ENCODE measurements at regions not wholly inside any gene's neighbourhood (a gene's known extent, or its start where the extent isn't known, plus 50 kb on each side); places are given as distances from the start of the nearest gene placed in this dataset.
A peak's percentile ranks its signal among the peaks of the same experiment; 100 is the strongest.

DNA sequence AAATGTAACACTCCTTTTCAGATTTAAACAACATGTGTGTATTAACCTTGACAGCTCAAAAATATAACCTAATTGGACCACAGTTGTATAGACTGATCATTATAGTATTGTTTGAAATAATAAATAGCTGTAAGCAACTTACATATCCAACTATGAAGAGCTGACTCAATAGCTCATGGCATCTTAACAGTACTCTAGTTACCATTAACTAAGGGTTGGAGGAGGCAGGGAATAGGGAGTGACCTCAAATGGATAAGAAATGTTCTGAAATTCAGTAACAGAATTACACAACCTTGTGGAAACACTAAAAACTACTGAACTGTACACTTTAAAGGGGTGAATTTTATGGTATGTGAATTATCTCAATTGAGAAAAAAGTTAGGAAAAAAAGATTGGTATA is 136.5 kb upstream of the CPEB2 start:
- H3K4me1 ChIP-seq (ENCODE audit: insufficient read depth, insufficient read length) = no peaks in the 10 kb centered on the region
- DNase-seq (ENCODE audit: low read depth, low spot score) = no peak
- H3K27me3 ChIP-seq (ENCODE audit: insufficient read depth, insufficient read length) = no peaks in the 10 kb centered on the region
- H3K36me3 ChIP-seq (ENCODE audit: insufficient read depth, insufficient read length, low read length) = no peaks in the 10 kb centered on the region
- no peak overlapping the region for H3K4me3 ChIP-seq (ENCODE audit: insufficient read length, low read depth)
- TF ChIP-seq ZNF274 (IDR thresholded peaks at IDR 0.05; ENCODE audit: low read depth, low read length) (no peak), YY1 (IDR thresholded peaks at IDR 0.05; ENCODE audit: insufficient read depth, insufficient read length) (no peak), SUZ12 (IDR thresholded peaks at IDR 0.05; ENCODE audit: extremely low read depth, insufficient read depth, insufficient read length) (no peak)
- no peaks in the 10 kb centered on the region for H3K9me3 ChIP-seq (ENCODE audit: insufficient read depth, low read length)
- no peak overlapping the region for H3K9ac ChIP-seq (ENCODE audit: insufficient read length, low read depth)

DNA sequence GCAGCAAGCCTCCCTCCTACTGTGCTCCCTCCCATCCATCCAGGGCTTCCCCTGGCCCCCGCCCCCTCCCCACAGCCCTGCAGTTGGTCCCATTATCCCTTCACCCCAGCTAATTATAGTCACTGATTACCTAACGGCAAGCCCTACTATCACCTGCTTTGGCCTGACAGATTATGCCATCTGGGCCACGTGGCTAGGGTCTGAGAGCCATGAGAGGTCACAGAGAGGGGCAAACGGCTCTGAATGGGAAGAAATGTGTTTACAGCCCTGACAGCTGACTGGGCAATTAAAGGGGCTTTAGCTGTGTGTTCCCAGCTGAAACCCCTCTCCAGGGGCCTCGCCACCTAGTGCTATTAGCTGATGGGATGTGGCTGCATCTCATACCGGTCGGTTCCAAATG is 134.4 kb upstream of the CPEB2 start:
- no peak overlapping the region for H3K9ac ChIP-seq (ENCODE audit: insufficient read length, low read depth)
- TF ChIP-seq SUZ12 (IDR thresholded peaks at IDR 0.05; ENCODE audit: extremely low read depth, insufficient read depth, insufficient read length) (no peak), YY1 (IDR thresholded peaks at IDR 0.05; ENCODE audit: insufficient read depth, insufficient read length) (no peak), ZNF274 (IDR thresholded peaks at IDR 0.05; ENCODE audit: low read depth, low read length) (no peak)
- H3K4me3 ChIP-seq (ENCODE audit: insufficient read length, low read depth) = no peak overlapping the region
- H3K36me3 ChIP-seq (ENCODE audit: insufficient read depth, insufficient read length, low read length) = no peaks in the 10 kb centered on the region
- no peak for DNase-seq (ENCODE audit: low read depth, low spot score)
- H3K9me3 ChIP-seq (ENCODE audit: insufficient read depth, low read length) = no peaks in the 10 kb centered on the region
- no peaks in the 10 kb centered on the region for H3K4me1 ChIP-seq (ENCODE audit: insufficient read depth, insufficient read length)
- no peaks in the 10 kb centered on the region for H3K27me3 ChIP-seq (ENCODE audit: insufficient read depth, insufficient read length)

DNA sequence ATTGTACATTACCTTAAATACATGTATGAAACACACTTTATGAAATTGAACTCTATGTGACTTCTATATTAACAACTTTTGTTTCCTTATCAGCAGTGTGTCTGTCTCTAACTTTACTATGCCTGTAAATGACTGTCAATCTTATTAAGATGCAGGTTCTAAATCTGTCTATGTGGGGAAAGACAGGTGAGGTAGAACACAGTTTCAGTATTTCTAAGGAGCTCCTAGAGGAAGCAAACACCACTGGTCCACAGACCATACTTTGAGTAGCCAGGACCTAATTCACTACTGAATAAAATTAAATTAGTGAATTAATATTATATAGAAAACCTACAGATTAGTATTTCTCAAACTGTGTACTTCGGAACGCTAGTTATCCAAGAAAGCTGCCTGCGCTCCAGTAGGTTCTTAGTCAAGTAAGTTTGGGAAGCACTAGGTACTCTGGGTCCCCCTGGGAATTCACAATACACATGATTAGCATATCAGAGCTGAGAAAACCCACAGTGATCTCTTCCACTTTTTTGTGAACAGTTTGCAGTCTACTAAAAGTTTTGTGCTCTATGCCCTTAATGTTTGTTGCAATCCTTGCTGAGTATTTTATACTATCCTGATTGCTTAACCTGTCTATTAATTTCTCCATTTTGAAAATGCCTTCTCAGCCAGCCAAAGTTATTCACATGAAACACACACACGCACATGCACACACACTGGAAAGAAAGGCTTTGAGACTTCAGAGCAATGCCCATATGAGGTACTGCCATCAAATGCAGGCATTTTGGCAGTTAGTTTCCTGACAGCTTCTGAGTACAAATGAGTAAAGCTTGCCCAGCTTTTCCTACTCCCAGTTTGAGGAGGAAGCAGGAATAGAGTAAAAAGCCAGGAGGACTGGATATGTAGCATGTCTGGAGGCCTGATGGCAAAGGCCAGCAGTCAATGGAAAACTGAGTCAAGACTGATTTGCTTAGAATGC is 133.6 kb upstream of the CPEB2 start:
- DNase-seq (ENCODE audit: low read depth, low spot score) = no peak
- Histone ChIP-seq H3K4me1 (ENCODE audit: insufficient read depth, insufficient read length) (no peaks in the 10 kb centered on the region), H3K4me3 (ENCODE audit: insufficient read length, low read depth) (no peak overlapping the region), H3K27me3 (ENCODE audit: insufficient read depth, insufficient read length) (no peaks in the 10 kb centered on the region), H3K9me3 (ENCODE audit: insufficient read depth, low read length) (no peaks in the 10 kb centered on the region), H3K9ac (ENCODE audit: insufficient read length, low read depth) (no peak overlapping the region), H3K36me3 (ENCODE audit: insufficient read depth, insufficient read length, low read length) (no peaks in the 10 kb centered on the region)
- TF ChIP-seq ZNF274 (IDR thresholded peaks at IDR 0.05; ENCODE audit: low read depth, low read length) (no peak), YY1 (IDR thresholded peaks at IDR 0.05; ENCODE audit: insufficient read depth, insufficient read length) (no peak), SUZ12 (IDR thresholded peaks at IDR 0.05; ENCODE audit: extremely low read depth, insufficient read depth, insufficient read length) (no peak)

DNA sequence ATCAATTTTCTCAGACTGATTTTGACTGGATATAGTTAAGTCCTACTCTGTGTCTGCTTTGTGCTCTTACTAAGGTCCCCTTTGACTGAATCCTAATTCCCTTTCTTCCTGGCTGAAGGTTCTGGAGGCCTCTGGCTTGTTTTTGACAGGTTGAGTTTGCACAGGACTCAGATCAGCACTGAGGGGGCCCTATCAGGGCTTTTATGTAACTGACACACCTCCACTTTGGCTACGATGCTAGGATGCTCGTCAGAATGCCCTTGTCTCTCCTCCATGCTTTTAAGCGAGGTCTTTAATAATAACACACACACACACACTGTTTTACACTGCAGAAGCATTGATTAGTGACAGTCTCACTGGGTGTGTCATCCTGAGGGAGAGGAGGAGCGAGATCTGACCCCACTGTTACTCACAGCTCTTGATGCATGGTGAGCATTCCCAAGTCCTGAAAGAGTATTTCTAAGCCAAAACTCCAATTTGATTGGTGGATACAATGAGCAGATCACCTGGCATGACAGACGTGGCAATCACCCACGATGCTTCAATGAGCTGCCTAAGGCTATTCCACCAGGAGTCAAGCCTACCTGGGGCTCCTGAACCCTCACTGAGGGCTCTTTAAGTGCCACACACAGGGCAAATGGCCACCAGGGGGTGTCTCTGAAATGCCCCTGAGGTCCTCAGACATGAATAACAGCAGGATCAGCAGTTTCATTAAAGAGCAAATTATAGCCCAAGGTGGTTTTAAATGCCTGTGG is 130.4 kb upstream of the CPEB2 start:
- H3K9ac ChIP-seq (ENCODE audit: insufficient read length, low read depth) = no peak overlapping the region
- no peaks in the 10 kb centered on the region for H3K9me3 ChIP-seq (ENCODE audit: insufficient read depth, low read length)
- no peak overlapping the region for H3K4me3 ChIP-seq (ENCODE audit: insufficient read length, low read depth)
- no peaks in the 10 kb centered on the region for H3K36me3 ChIP-seq (ENCODE audit: insufficient read depth, insufficient read length, low read length)
- TF ChIP-seq SUZ12 (IDR thresholded peaks at IDR 0.05; ENCODE audit: extremely low read depth, insufficient read depth, insufficient read length) (no peak), YY1 (IDR thresholded peaks at IDR 0.05; ENCODE audit: insufficient read depth, insufficient read length) (no peak), ZNF274 (IDR thresholded peaks at IDR 0.05; ENCODE audit: low read depth, low read length) (no peak)
- H3K4me1 ChIP-seq (ENCODE audit: insufficient read depth, insufficient read length) = no peaks in the 10 kb centered on the region
- peak; percentile 6 for DNase-seq (ENCODE audit: low read depth, low spot score)
- H3K27me3 ChIP-seq (ENCODE audit: insufficient read depth, insufficient read length) = no peaks in the 10 kb centered on the region

DNA sequence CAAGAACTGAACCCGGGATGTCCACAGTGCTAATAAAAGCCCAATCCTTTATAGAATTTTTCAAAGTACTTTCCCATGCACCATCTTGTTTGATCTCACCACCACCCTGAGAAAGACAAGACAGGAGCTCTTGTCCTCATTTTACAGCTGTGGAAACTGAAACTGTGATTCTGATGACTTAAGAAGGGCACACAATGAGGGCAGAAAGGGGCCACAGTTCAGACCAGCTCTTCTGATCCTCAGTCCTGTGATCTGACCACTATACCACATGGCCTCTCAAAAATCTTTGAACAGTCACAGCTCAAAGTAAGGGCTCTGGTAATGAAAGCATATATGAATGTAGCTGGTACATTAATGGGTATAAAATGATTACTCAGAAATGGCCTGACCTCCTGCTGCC is 127.3 kb upstream of the CPEB2 start:
- no peaks in the 10 kb centered on the region for H3K4me1 ChIP-seq (ENCODE audit: insufficient read depth, insufficient read length)
- no peaks in the 10 kb centered on the region for H3K36me3 ChIP-seq (ENCODE audit: insufficient read depth, insufficient read length, low read length)
- no peak for DNase-seq (ENCODE audit: low read depth, low spot score)
- no peaks in the 10 kb centered on the region for H3K9me3 ChIP-seq (ENCODE audit: insufficient read depth, low read length)
- no peak overlapping the region for H3K4me3 ChIP-seq (ENCODE audit: insufficient read length, low read depth)
- H3K9ac ChIP-seq (ENCODE audit: insufficient read length, low read depth) = no peak overlapping the region
- TF ChIP-seq ZNF274 (IDR thresholded peaks at IDR 0.05; ENCODE audit: low read depth, low read length) (no peak), SUZ12 (IDR thresholded peaks at IDR 0.05; ENCODE audit: extremely low read depth, insufficient read depth, insufficient read length) (no peak), YY1 (IDR thresholded peaks at IDR 0.05; ENCODE audit: insufficient read depth, insufficient read length) (no peak)
- H3K27me3 ChIP-seq (ENCODE audit: insufficient read depth, insufficient read length) = no peaks in the 10 kb centered on the region

DNA sequence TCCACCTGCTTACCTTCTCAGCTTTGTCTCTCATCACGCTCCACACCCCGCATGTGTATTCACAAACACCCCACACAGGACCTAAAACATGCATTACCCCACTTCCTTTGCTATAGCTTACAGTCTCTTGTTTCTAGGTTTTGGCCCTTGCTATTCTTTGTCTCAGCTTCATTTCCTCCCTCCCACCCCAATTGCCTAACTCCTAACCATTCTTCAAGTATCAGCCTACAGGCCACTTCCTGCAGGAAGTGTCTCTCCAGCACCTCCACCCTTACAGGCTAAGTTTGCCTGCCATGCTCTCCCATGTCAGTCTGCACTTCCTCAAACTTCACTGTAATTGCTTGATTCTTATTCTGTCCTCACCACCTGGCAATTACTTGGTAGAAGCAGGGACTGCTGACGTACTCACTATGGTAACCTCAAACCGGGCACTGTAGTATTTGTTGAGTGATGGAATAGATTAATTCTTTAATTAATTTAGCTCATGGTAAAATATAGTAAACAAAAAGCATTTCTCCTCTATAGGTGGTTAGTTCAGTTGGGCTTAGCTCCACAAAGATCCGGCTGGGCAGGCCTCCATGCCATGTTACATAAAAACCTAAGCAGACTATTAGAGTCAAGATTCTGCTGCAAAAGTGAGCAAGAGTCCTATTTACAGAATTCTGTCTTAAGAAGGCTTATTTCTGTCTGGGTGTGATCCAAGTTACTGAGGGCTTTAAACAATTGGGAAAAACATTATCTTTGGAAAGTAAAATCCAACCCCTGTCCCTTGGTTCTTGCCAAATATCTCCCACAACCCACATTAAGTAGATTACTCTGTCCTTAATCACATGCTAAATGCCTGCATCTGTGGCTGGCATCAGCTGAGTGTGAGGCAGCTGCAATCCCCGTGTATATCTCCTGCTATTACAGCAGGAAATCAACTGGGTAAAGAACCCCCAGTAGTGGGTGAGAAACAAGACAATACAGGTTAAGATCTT is 124.7 kb upstream of the CPEB2 start:
- TF ChIP-seq SUZ12 (IDR thresholded peaks at IDR 0.05; ENCODE audit: extremely low read depth, insufficient read depth, insufficient read length) (no peak), YY1 (IDR thresholded peaks at IDR 0.05; ENCODE audit: insufficient read depth, insufficient read length) (no peak), ZNF274 (IDR thresholded peaks at IDR 0.05; ENCODE audit: low read depth, low read length) (no peak)
- Histone ChIP-seq H3K9ac (ENCODE audit: insufficient read length, low read depth) (no peak overlapping the region), H3K36me3 (ENCODE audit: insufficient read depth, insufficient read length, low read length) (no peaks in the 10 kb centered on the region), H3K4me3 (ENCODE audit: insufficient read length, low read depth) (no peak overlapping the region), H3K4me1 (ENCODE audit: insufficient read depth, insufficient read length) (no peaks in the 10 kb centered on the region), H3K27me3 (ENCODE audit: insufficient read depth, insufficient read length) (no peaks in the 10 kb centered on the region), H3K9me3 (ENCODE audit: insufficient read depth, low read length) (no peaks in the 10 kb centered on the region)
- no peak for DNase-seq (ENCODE audit: low read depth, low spot score)

All from NT2/D1 (cell line).